SK-N-SH (cell line): ENCODE measurements at regions not wholly inside any gene's neighbourhood (a gene's known extent, or its start where the extent isn't known, plus 50 kb on each side); places are given as distances from the start of the nearest gene placed in this dataset.

ENCODE experiments used
- EP300 ChIP-seq, 2 experiments: IDR thresholded peaks; 2 replicates each; pipeline versions ENCODE4 v1.4.0 to v1.6.1; 2012; ENCODE audit warnings: borderline replicate concordance in 1 of 2, low read depth in 1 of 2, low read length in 1 of 2
- GATA2 ChIP-seq: sonication (generic); formaldehyde crosslinking; IDR thresholded peaks from 2 replicates; pipeline ENCODE4 v1.5.0; 2020; ENCODE audit warnings: mild to moderate bottlenecking, missing genetic modification reagents
- RCOR1 ChIP-seq: fragments of 150-350 bp; IDR thresholded peaks from 2 replicates; pipeline ENCODE4 v1.6.1; 2017; ENCODE audit warnings: antibody characterized with exemption, low read length
- SIN3A ChIP-seq: IDR thresholded peaks from 2 replicates; pipeline ENCODE4 v1.6.1; 2012; ENCODE audit warnings: low read depth, mild to moderate bottlenecking, low read length, moderate library complexity, borderline replicate concordance
- TCF12 ChIP-seq: IDR thresholded peaks from 2 replicates; pipeline ENCODE4 v1.4.0; 2012
- TEAD4 ChIP-seq: IDR thresholded peaks from 2 replicates; pipeline ENCODE4 v1.4.0; 2012; ENCODE audit warnings: mild to moderate bottlenecking, borderline replicate concordance; ENCODE audit not compliant: insufficient read depth
- TF ChIP-seq, protein P1 (sequence below): IDR thresholded peaks from 2 replicates; pipeline ENCODE4 v1.4.0; 2012; ENCODE audit warnings: low read depth, borderline replicate concordance
- TF ChIP-seq, protein P2 (sequence below): fragments of 200-600 bp; sonication (generic); IDR thresholded peaks from 2 replicates; pipeline ENCODE4 v1.6.1; 2017; ENCODE audit warnings: antibody characterized with exemption, mild to moderate bottlenecking, moderate library complexity
- TF ChIP-seq, protein P3 (sequence below): fragments of 150-350 bp; IDR thresholded peaks from 2 replicates; pipeline ENCODE4 v1.6.1; 2017; ENCODE audit warnings: antibody characterized with exemption, low read length, low read depth, borderline replicate concordance
- TF ChIP-seq, protein P4 (sequence below): IDR thresholded peaks from 2 replicates; pipeline ENCODE4 v1.6.1; 2012; ENCODE audit warnings: mild to moderate bottlenecking, low read depth, low read length, moderate library complexity

DNA sequence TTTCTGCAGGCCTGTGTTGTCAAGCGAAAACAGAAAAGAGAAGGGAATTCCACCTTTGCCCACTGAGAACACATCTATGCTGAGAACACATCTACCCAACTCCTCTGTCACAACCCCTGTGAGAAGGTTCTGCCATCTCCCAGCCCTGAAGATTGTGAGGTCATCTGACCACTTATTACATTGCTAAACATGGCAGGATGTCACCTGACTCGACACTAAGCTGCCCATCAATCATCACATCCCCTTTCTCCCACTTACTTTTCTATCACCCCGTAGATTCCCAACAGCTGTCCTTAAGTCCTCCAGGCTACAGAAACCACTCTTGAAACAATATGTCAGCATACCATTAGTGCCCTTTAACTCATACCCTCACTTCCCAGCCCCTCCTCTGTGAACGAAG lies 64.2 kb upstream of the PRSS3 start:
- TF ChIP-seq GATA2 (CRISPR knock-in tag) (no peak), EP300 (IDR thresholded peaks at IDR 0.05; ENCODE audit: borderline replicate concordance in 1 of 2, low read depth in 1 of 2, low read length in 1 of 2) (no peak), TEAD4 (no peak), SIN3A (no peak), TCF12 (no peak), RCOR1 (no peak)
- TF ChIP-seq, protein P1, sequence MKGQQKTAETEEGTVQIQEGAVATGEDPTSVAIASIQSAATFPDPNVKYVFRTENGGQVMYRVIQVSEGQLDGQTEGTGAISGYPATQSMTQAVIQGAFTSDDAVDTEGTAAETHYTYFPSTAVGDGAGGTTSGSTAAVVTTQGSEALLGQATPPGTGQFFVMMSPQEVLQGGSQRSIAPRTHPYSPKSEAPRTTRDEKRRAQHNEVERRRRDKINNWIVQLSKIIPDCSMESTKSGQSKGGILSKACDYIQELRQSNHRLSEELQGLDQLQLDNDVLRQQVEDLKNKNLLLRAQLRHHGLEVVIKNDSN: no peak
- TF ChIP-seq, protein P2, sequence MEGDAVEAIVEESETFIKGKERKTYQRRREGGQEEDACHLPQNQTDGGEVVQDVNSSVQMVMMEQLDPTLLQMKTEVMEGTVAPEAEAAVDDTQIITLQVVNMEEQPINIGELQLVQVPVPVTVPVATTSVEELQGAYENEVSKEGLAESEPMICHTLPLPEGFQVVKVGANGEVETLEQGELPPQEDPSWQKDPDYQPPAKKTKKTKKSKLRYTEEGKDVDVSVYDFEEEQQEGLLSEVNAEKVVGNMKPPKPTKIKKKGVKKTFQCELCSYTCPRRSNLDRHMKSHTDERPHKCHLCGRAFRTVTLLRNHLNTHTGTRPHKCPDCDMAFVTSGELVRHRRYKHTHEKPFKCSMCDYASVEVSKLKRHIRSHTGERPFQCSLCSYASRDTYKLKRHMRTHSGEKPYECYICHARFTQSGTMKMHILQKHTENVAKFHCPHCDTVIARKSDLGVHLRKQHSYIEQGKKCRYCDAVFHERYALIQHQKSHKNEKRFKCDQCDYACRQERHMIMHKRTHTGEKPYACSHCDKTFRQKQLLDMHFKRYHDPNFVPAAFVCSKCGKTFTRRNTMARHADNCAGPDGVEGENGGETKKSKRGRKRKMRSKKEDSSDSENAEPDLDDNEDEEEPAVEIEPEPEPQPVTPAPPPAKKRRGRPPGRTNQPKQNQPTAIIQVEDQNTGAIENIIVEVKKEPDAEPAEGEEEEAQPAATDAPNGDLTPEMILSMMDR: no peak
- TF ChIP-seq, protein P3, sequence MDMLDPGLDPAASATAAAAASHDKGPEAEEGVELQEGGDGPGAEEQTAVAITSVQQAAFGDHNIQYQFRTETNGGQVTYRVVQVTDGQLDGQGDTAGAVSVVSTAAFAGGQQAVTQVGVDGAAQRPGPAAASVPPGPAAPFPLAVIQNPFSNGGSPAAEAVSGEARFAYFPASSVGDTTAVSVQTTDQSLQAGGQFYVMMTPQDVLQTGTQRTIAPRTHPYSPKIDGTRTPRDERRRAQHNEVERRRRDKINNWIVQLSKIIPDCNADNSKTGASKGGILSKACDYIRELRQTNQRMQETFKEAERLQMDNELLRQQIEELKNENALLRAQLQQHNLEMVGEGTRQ: no peak
- TF ChIP-seq, protein P4, sequence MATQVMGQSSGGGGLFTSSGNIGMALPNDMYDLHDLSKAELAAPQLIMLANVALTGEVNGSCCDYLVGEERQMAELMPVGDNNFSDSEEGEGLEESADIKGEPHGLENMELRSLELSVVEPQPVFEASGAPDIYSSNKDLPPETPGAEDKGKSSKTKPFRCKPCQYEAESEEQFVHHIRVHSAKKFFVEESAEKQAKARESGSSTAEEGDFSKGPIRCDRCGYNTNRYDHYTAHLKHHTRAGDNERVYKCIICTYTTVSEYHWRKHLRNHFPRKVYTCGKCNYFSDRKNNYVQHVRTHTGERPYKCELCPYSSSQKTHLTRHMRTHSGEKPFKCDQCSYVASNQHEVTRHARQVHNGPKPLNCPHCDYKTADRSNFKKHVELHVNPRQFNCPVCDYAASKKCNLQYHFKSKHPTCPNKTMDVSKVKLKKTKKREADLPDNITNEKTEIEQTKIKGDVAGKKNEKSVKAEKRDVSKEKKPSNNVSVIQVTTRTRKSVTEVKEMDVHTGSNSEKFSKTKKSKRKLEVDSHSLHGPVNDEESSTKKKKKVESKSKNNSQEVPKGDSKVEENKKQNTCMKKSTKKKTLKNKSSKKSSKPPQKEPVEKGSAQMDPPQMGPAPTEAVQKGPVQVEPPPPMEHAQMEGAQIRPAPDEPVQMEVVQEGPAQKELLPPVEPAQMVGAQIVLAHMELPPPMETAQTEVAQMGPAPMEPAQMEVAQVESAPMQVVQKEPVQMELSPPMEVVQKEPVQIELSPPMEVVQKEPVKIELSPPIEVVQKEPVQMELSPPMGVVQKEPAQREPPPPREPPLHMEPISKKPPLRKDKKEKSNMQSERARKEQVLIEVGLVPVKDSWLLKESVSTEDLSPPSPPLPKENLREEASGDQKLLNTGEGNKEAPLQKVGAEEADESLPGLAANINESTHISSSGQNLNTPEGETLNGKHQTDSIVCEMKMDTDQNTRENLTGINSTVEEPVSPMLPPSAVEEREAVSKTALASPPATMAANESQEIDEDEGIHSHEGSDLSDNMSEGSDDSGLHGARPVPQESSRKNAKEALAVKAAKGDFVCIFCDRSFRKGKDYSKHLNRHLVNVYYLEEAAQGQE: no peak
